Lung (tissue), 11 donors: ENCODE measurements at regions not wholly inside any gene's neighbourhood (a gene's known extent, or its start where the extent isn't known, plus 50 kb on each side); places are given as distances from the start of the nearest gene placed in this dataset.

ENCODE experiments used
- ATAC-seq: fragments of 200-7000 bp; cut with Tn5 transposase; one replicate; pipeline ENCODE4 v1.9.1; 2020; ENCODE audit warnings: moderate number of reproducible peaks; ENCODE audit not compliant: insufficient read depth, low FRiP score
- DNase-seq, 3 donors: peaks; one replicate each; pipeline ENCODE4 v3.0.0-alpha.2; 2013 to 2017
- H3K27ac ChIP-seq, 2 donors: one replicate each; pipeline ENCODE4 v1.5.1; 2013; ENCODE audit warnings: mild to moderate bottlenecking in 2 of 2, moderate library complexity in 2 of 2, control low read depth in 1 of 2, inconsistent platforms in 1 of 2, low read depth in 1 of 2, low read length in 1 of 2
- H3K27me3 ChIP-seq, 3 donors: one replicate each; pipeline ENCODE4 v1.5.1; 2013; ENCODE audit warnings: low read length in 2 of 3; ENCODE audit not compliant: control insufficient read depth in 3 of 3, insufficient read depth in 3 of 3
- H3K36me3 ChIP-seq, 4 donors: one replicate each; pipeline ENCODE4 v1.5.1; 2013; ENCODE audit warnings: low read length in 4 of 4, mild to moderate bottlenecking in 1 of 4, moderate library complexity in 1 of 4; ENCODE audit not compliant: control insufficient read depth in 4 of 4, insufficient read depth in 4 of 4
- H3K4me1 ChIP-seq, 5 donors: one replicate each; pipeline ENCODE4 v1.5.1; 2013; ENCODE audit warnings: low read length in 5 of 5, mild to moderate bottlenecking in 2 of 5, moderate library complexity in 1 of 5; ENCODE audit not compliant: control insufficient read depth in 5 of 5, insufficient read depth in 5 of 5
- H3K4me3 ChIP-seq: one replicate; pipeline ENCODE4 v1.5.1; 2013; ENCODE audit warnings: mild to moderate bottlenecking, control low read depth, moderate library complexity
- H3K9ac ChIP-seq, 2 donors: one replicate each; pipeline ENCODE4 v1.5.1; 2013; ENCODE audit warnings: low read length in 2 of 2, control low read depth in 1 of 2; ENCODE audit not compliant: insufficient read depth in 1 of 2
- H3K9me3 ChIP-seq, 4 donors: one replicate each; pipeline ENCODE4 v1.5.1; 2013; ENCODE audit warnings: low read length in 3 of 4, mild to moderate bottlenecking in 1 of 4, moderate library complexity in 1 of 4; ENCODE audit not compliant: control insufficient read depth in 4 of 4, insufficient read depth in 3 of 4
- CTCF ChIP-seq: IDR thresholded peaks from 2 replicates; pipeline ENCODE4 v1.5.1; 2012; ENCODE audit warnings: mild to moderate bottlenecking; ENCODE audit errors: control extremely low read depth, extremely low read depth
- WGBS, 2 donors: extraction: QIAGEN DNeasy Blood & Tissue Kit; methylation state at CpG; one replicate each; pipeline ENCODE4 v1.1.7; 2013; 5-methylcytosine and 5-hydroxymethylcytosine counted together
- donor health status: control.
- donor health status: control.
- donor health status: Bipolar disorder and iron deficiency.
- donor health status: healthy.
- donor health status: DM: yes; HTN: yes; CAD: no.

GRCh38 chr3:109225516-109225915 lies 89.0 kb downstream of the C3orf85 start:
- 51 to 66% methylated on average over 3 of the region's 3 CpGs for WGBS, 2 donors
- DNase-seq (peak in 2 of 3 donors; percentile 40 to 64), ATAC-seq (no peak)

DNA sequence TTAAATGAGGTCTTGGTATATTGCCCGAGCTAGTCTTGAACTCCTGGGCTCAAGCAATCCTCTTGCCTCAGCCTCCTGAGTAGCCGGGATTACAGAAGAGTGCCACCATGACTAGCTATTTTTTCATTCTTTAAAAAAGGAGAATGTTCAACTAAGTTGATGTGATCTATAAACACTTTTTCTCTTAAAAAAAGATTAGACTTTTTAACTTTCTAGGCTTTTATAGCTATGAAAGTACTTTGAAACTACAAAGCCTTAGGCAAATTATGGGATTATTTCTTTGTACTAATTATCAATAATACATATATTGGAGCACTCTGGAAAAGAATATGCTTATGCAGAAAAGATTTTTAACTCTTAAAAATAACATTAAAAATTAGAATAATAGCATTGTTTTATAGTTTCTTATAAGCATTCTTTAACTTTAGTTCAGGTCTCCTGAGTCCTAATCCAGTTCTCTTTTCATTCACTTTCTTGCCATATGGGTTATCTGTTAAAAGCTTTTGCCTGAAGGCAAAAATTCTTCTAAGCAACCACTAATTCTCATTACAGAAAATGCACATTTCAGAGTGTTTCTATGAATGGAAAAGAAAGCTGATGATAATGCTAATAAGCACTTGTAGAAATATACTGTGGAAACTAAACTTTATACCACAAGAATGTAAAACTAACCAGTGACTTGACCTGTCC lies 87.8 kb downstream of the DPPA2 start:
- Histone ChIP-seq H3K27me3 (no peaks in the 10 kb centered on the region), H3K27ac (no peak overlapping the region), H3K4me1 (peaks cover 0 to 12% (median 0%) of the 10 kb centered on the region in 5 donors), H3K4me3 (no peak overlapping the region), H3K9me3 (peaks cover 0 to 5% (median 0%) of the 10 kb centered on the region in 4 donors), H3K9ac (no peak overlapping the region), H3K36me3 (no peaks in the 10 kb centered on the region)
- TF ChIP-seq CTCF: no peak
- DNase-seq (no peak), ATAC-seq (no peak)
- 92 to 93% methylated on average over 2 of the region's 2 CpGs for WGBS, 2 donors

More at GRCh38 chr3:109225516-109225915, 89.0 kb downstream of the C3orf85 start:
- Histone ChIP-seq H3K4me1 (peaks cover 0 to 12% (median 0%) of the 10 kb centered on the region in 5 donors), H3K9me3 (peaks cover 0 to 2% (median 0%) of the 10 kb centered on the region in 4 donors), H3K4me3 (no peak overlapping the region), H3K27ac (no peak overlapping the region), H3K27me3 (no peaks in the 10 kb centered on the region), H3K36me3 (no peaks in the 10 kb centered on the region), H3K9ac (no peak overlapping the region)
- TF ChIP-seq CTCF: no peak

DNA sequence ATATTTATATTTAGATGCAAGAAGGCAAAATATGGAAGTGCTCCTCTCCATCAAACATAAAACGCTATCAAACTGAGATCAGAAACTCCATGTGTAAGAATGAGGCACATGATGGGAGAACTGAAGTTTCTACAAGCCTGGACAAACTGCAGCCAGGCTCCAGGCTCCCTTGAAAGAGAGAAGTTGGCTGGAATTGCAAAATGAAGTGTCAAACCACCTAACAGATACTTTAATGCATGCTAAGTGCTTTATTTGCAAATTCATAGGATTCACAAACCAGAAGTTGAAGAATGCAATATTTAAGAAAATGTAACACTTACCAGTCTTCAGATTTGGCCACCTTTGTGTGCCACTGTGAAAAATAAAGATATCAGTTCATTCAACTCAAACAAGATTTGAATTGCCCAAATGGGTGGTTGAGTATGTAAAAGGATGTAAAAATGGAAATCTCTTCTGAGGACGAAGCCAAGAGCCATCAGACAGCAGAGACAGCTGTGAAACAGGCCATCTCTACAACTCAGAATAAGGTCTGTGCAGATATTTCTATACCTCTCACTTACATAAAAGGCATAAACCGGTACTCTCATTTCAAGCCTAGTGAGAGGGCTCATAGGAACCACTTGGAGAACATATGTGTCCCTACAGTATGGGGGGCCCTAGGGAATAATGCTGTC lies 87.0 kb downstream of the DPPA2 start:
- Histone ChIP-seq H3K9ac (no peak overlapping the region), H3K4me1 (peaks cover 0 to 12% (median 0%) of the 10 kb centered on the region in 5 donors), H3K36me3 (no peaks in the 10 kb centered on the region), H3K27me3 (no peaks in the 10 kb centered on the region), H3K4me3 (no peak overlapping the region), H3K9me3 (peaks cover 0 to 5% (median 0%) of the 10 kb centered on the region in 4 donors), H3K27ac (no peak overlapping the region)
- DNase-seq: no peak
- WGBS, 2 donors: 85 to 87% methylated on average over 3 of the region's 3 CpGs
- ATAC-seq: no peak
- TF ChIP-seq CTCF: no peak
